Inflammatory macrophage (primary cell): ENCODE measurements at regions not wholly inside any gene's neighbourhood (a gene's known extent, or its start where the extent isn't known, plus 50 kb on each side); places are given as distances from the start of the nearest gene placed in this dataset.

Experiments used
- DNase-seq, 2 donors: peaks; one replicate each; pipeline ENCODE4 v3.0.0-alpha.2; 2020 to 2022

DNA sequence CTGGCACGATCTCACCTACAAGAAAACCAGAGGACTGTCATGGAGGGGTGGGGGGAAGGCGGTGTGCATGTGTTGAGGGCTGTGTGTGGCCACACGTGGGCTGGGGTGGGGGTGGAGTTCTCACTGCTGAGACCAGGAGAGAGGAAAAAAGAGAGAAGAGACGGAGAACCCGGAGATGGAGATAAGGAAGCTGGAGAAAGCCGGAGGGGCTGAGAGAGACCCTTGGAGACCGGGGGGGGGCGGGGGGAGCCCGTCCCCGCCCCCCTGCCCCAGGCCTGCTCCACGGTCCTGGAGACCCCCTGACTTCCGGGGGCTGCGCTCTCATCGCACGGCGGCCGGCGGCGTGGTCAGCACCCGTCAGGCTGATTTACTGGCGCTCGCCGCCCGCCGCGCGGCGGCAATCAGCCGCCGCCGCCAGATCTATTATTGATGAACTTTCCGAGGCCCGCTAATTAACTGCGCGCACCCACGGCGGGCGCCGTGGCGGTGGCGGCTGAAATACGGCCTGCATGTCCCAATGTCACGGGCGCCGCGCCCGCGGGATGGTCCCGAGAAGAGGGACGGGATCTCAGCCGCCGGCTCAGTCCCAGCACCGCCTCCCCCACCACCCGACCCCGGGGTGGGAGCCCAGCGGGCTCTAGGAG is 187.4 kb downstream of the MN1 start:
- no peak for DNase-seq

- DNase-seq = no peak
Observed at GRCh38 chr22:27614650-27615007, 186.9 kb downstream of the MN1 start.

DNA sequence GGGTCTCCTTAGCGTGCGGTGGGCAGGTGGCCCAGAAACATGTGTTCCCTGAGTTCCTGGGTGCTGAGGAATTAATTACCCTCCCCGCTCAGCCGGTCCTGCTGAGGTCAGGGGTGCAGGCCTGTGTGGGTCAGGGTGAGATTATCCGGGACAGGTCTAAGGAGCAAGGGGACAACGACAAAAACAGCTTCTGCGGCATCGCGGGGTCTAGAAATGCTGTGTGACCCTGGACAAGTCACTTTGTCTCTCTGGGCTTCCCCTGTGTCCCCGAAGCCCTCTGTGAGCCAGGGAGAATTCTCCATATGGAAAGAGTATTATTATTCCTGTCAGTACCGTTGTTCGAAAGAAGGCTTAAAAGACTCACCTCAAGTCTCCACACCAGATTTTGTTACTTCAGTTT is 186.1 kb downstream of the MN1 start:
- DNase-seq = no peak

GRCh38 chr22:27616033-27616432 is 185.5 kb downstream of the MN1 start:
- no peak for DNase-seq

- DNase-seq = no peak
Observed at GRCh38 chr22:27617214-27617881, 184.2 kb downstream of the MN1 start.

DNA sequence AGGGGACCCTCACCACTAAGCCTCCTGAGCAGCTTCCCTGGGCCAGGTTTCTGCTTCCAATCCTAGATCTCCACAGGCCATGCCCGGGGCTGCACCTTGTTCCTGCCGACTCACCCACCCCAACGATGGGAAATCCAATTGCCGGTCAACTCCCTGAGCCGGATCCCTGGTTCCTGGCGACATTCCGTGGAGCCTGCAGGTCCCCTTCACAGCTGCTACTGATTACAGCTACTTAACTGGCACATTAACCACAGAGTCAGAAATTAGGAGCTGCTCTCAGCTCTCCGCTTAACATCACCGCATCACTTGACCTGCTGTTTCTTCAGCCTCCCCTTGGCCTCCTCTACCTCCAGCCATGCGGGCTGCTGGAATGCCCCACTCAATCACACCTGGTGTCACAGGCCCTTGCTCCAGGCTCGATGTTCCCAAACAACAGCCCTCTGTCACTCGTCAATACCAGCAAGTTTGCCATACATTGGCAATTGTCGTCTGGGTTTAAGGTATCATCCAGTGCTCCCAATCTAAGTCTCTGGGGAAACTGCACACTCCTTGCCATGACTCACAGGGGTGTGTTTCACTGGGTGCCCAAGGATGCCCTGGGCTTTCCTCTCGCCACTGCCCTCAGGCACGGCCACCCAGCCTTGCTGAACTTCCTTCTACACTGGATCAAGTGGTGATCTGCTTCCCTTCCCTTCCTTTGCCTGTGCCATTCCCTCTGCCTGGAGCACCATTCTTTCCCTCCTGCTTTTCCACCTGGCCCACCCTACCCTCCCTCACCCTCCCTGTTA is 181.0 kb downstream of the MN1 start:
- no peak for DNase-seq

DNA sequence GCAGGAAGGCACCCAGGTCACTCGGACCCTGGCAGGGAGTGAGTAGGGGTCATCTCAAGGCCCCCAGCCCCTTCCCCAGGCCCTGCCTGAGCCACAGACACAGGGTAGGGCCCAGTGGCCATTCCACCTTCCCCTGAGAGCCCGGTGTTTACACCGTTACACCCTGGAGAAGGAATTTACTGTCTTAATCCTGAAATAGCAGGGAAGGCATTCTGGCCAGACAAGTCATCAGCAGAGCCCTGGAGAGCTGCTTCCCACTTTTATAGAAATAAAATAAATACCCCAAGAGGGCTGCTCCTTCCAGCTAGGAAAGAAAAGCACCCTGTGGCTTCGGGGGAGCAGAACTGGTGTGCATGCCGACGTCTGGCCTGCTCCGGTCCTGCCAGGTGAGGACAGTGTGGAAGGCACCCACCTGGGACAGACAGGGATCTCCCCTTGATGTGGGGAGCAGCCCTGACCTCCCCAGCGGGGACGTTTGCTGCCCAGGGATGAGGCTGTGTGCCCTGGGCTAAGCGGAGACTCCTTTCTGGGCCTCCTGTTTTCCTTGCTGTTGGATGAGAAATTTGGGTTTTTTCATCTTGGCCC is 180.0 kb downstream of the MN1 start:
- no peak for DNase-seq

DNA sequence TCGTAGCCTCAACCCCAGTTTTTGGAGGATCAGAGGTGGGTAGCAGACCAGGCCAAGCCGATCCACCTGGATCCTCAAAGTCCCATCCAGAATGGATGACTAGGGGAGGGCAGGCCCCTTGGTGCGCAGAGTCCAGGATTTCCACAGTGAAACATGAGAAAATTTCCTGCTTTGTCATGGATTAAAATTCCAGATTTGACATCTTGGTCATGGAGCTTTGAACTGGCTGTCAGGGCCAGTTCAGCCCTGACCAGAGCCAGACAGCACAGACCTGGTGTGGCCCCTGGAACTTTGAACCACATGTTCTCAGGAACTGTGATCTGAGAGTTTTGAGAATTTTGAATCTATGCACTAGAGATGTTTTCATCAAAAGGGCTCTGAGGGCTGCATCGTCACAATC is 177.5 kb downstream of the MN1 start:
- DNase-seq = no peak

- no peak for DNase-seq
Observed at GRCh38 chr22:27624705-27625104, 176.9 kb downstream of the MN1 start.

- DNase-seq = no peak
Observed at GRCh38 chr22:27625769-27626674, 175.5 kb downstream of the MN1 start.

DNA sequence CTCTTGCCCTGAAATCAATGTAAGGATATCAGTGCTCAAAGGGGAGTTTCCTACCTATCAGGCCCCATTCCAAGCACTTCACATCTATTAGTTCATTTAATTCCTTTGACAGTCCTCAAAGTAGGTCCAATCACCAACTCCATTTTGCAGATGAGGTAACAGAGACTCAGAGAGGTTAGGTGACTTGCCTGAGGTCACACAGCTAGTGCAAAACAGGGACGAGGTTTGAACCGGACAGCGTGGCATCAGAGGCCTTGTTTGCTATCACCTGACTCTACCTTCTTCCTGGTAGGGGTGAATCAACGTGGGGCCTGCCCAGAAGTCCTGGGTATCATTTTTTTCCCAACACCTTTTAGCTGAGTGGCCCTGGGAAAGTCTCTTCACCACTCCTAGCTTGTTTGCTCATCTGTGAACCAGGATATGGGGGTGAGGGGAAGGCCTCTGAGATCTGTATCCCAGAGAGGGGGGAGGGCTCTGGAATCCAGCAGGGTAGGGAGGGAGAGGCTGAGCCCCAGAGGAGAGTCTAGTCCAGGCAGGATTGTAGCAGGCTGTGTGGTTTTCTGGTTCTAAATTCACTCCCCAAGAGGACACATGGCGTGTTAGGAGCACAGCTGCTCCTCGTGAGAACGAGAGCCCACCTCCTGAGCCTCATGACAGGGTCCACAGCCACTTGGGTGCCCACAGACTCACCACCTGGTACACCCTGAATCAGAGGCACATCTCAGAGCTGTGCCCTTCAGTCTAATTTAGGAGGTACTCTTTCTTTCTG is 174.7 kb downstream of the MN1 start:
- DNase-seq = no peak

DNA sequence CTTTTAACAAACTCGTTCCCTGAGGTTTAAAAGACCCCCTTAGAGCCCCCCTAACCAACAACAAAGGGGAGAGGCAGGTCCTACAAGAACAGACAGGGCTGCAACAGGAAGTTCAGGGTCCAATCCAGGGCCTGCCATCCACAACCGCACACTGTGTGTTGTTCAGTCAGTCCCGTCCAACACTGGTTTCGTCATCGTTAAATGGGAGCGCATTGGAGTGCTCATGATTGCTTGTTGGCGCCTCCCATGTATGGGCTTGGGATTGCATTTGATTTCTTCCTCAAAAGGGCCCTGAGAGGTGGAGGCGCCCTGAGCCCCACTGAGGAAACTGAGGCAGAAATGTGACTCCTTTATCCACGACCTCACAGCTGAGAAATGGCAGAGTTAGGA is 174.1 kb downstream of the MN1 start:
- no peak for DNase-seq

DNA sequence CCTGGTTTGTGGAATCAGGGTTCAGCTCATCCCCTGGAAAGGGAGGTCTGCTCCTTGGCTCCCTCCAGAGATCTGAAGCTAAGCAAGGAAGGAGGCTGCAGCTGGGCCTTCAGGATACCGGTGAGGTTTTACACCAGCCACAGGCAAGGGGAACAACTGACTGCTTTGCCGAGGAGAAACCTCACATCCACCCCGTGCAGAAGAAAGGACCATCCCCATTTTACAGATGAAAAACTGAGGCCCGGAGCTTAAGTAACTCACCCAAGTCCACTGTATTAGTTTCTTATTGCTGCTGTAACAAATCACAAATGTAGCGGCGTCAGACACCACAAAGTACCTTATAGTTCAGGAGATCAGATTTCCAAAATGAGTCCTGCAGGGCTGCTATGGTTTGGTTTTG is 173.7 kb downstream of the MN1 start:
- no peak for DNase-seq

DNA sequence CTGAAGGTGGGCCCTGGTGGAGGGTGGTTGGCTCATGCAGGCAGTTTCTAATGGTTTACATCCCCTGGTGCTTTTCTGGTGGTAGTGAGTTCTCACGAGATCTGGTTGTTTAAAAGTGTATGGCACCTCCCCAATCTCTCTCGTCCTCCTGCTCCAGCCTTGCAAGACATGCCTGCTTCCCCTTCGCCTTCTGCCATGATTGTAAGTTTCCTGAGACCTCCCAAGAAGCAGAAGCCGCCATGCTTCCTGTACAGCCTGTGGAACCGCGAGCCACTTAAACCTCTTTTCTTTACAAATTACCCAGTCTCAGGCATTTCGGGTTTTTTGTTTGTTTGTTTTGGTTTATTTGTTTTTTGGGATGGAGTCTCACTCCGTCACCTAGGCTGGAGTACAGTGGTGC is 173.2 kb downstream of the MN1 start:
- DNase-seq = no peak

DNA sequence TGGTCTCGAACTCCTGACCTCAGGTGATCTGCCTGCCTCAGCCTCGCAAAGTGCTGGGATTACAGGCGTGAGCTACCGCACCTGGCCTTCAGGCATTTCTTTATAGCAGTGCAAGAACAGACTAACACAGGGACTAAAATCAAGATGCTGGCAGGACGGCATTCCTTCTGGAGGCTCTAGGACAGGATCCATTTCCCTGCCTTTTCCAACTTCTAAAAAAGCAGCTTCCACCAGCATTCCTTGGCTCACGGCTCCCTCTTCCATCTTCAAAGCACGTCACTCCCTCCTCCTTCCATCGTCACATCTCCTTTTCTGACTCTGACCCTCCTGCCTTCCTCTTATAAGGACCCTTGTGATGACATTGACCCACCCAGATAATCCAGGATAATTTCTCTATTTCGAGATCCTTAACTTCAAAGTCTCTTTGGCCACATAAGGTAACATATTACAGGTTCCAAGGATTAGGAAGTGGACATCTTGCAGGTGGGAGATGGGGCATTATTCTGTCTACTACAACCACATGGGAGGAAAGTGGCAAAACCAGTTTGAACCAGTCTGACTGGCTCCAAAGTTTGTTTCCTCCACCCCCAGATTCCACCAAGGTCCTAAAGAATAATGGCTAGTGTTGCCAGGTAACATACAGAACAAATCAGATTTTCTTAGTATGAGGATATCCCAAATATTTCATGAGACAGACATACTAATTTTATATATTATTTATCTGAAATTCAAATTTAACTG is 172.5 kb downstream of the MN1 start:
- DNase-seq = no peak

- DNase-seq = no peak
Observed at GRCh38 chr22:27629908-27630673, 171.5 kb downstream of the MN1 start.

- DNase-seq = no peak
Observed at GRCh38 chr22:27630754-27631153, 170.8 kb downstream of the MN1 start.

DNA sequence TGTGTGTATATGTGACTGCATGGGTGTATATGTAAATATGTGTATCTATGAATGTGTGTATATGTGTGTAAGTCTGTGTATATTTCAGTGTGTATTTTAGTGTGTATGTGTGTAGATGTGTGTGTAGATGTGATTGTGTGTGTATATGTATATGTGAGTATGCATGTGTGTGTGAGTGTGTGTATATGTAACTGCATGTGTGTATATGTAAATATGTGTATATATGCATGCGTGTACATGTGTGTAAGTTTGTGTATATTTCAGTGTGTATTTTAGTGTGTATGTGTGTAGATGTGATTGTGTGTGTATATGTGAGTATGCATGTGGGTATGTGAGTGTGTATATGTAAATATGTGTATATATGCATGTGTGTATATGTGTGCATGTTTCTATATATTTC is 169.9 kb downstream of the MN1 start:
- no peak for DNase-seq

- DNase-seq = peak in 1 of 2 donors; percentile 17
Observed at GRCh38 chr22:27632451-27633295, 168.9 kb downstream of the MN1 start.
